Keratinocyte (primary cell): ENCODE measurements at regions not wholly inside any gene's neighbourhood (a gene's known extent, or its start where the extent isn't known, plus 50 kb on each side); places are given as distances from the start of the nearest gene placed in this dataset.

Experiments used
- DNase-seq: peaks from one replicate; pipeline ENCODE4 v3.0.0-alpha.2; 2011; ENCODE audit warnings: low read depth, missing footprints, low spot score
- FAIRE-seq: peaks from 2 replicates; lab custom pipeline; 2011; peaks lifted over from hg19 to GRCh38; lab: Jason Lieb, UNC
- H2AFZ ChIP-seq: 2 replicates; pipeline ENCODE4 v1.6.0; 2012; ENCODE audit warnings: low read length, control low read depth, inconsistent platforms; ENCODE audit not compliant: control insufficient read depth
- H3K27ac ChIP-seq: 2 replicates; pipeline ENCODE4 v1.5.1; 2011; ENCODE audit warnings: low read length; ENCODE audit not compliant: control insufficient read depth, insufficient read depth
- H3K27me3 ChIP-seq: 3 replicates; pipeline ENCODE4 v1.6.0; 2011; ENCODE audit warnings: low read length; ENCODE audit not compliant: control insufficient read depth, insufficient read depth; ENCODE audit errors: extremely low read depth
- H3K36me3 ChIP-seq, 2 experiments: 2 replicates in 1 of 2; 3 replicates in 1 of 2; pipeline ENCODE4 v1.5.1; 2011; ENCODE audit warnings: low read length in 2 of 2, mild to moderate bottlenecking in 1 of 2; ENCODE audit not compliant: control insufficient read depth in 2 of 2, insufficient read depth in 2 of 2; ENCODE audit errors: extremely low read depth in 1 of 2
- H3K4me1 ChIP-seq: 3 replicates; pipeline ENCODE4 v1.5.1; 2011; ENCODE audit warnings: low read length; ENCODE audit not compliant: control insufficient read depth, insufficient read depth; ENCODE audit errors: extremely low read depth
- H3K4me2 ChIP-seq: 3 replicates; pipeline ENCODE4 v1.6.0; 2011; ENCODE audit warnings: low read depth, low read length; ENCODE audit not compliant: control insufficient read depth, insufficient read depth; ENCODE audit errors: extremely low read depth
- H3K4me3 ChIP-seq, 3 experiments: fragments of 200-600 bp in 1 of 3; sonication (generic) in 1 of 3; 2 replicates in 2 of 3; 3 replicates in 1 of 3; pipeline ENCODE4 v1.5.1; 2011 to 2016; ENCODE audit warnings: low read length in 3 of 3, mild to moderate bottlenecking in 3 of 3, control low read depth in 2 of 3, inconsistent platforms in 1 of 3, low read depth in 1 of 3, mixed read lengths in 1 of 3, mixed run types in 1 of 3, moderate library complexity in 1 of 3; ENCODE audit not compliant: control insufficient read depth in 2 of 3, insufficient read depth in 2 of 3; ENCODE audit errors: extremely low read depth in 1 of 3
- H3K79me2 ChIP-seq: 2 replicates; pipeline ENCODE4 v1.6.0; 2012; ENCODE audit warnings: low read length; ENCODE audit not compliant: control insufficient read depth, insufficient read depth
- H3K9ac ChIP-seq: 3 replicates; pipeline ENCODE4 v1.6.0; 2011; ENCODE audit warnings: low read length; ENCODE audit not compliant: control insufficient read depth, insufficient read depth; ENCODE audit errors: extremely low read depth
- H3K9me1 ChIP-seq: 3 replicates; pipeline ENCODE4 v1.6.0; 2011; ENCODE audit warnings: low read length; ENCODE audit not compliant: control insufficient read depth, insufficient read depth; ENCODE audit errors: extremely low read depth
- H3K9me3 ChIP-seq: 2 replicates; pipeline ENCODE4 v1.5.1; 2012; ENCODE audit warnings: low read depth, low read length; ENCODE audit not compliant: control insufficient read depth
- H4K20me1 ChIP-seq: 3 replicates; pipeline ENCODE4 v1.6.0; 2011; ENCODE audit warnings: low read length; ENCODE audit not compliant: control insufficient read depth, insufficient read depth; ENCODE audit errors: extremely low read depth
- EZH2 ChIP-seq: IDR thresholded peaks from one replicate; pipeline ENCODE4 v1.6.1; 2012; ENCODE audit warnings: inconsistent platforms, mild to moderate bottlenecking, low read length, moderate library complexity
- dilution Hi-C: fragments of 300-500 bp; cut with MboI; formaldehyde crosslinking; loops from one replicate; pipeline ENCODE4 v1.7.0; 2020; ENCODE audit warnings: low sequenced_read_pairs; ENCODE audit not compliant: extremely low pct_ligation_motif_present
- TF ChIP-seq, protein P1 (sequence below), 3 experiments: IDR thresholded peaks in 1 of 3; conservative IDR thresholded peaks in 1 of 3; optimal IDR thresholded peaks in 1 of 3; 2 replicates in 2 of 3; 3 replicates in 1 of 3; pipeline versions ENCODE3 to v1.5.1; 2011; ENCODE audit warnings: low read length in 3 of 3, mild to moderate bottlenecking in 3 of 3, moderate library complexity in 2 of 3, control low read depth in 1 of 3, inconsistent platforms in 1 of 3; ENCODE audit not compliant: insufficient read depth in 2 of 3; ENCODE audit errors: extremely low read depth in 1 of 3

DNA sequence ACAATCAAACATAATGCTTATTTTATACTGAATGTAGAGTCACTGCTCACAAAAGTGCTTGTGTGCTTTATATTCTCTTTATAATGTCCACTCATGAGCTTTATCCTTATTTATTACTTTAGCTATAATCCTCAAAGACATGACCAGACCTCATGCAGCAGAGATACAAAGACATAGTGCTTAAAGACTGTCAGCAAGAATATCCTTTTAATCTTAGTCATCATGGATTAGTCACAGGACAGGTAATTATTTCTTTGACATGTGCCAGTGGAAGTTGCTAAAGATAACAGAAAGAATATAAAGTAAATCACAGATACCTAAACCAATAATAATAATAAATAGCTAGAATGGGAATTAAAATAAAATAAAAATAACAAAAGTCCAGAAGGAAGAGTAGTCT, 707.5 kb downstream of the BCL11B start:
- H3K9me3 ChIP-seq: no peaks in the 10 kb centered on the region
- TF ChIP-seq EZH2: no peak
- TF ChIP-seq, protein P1, sequence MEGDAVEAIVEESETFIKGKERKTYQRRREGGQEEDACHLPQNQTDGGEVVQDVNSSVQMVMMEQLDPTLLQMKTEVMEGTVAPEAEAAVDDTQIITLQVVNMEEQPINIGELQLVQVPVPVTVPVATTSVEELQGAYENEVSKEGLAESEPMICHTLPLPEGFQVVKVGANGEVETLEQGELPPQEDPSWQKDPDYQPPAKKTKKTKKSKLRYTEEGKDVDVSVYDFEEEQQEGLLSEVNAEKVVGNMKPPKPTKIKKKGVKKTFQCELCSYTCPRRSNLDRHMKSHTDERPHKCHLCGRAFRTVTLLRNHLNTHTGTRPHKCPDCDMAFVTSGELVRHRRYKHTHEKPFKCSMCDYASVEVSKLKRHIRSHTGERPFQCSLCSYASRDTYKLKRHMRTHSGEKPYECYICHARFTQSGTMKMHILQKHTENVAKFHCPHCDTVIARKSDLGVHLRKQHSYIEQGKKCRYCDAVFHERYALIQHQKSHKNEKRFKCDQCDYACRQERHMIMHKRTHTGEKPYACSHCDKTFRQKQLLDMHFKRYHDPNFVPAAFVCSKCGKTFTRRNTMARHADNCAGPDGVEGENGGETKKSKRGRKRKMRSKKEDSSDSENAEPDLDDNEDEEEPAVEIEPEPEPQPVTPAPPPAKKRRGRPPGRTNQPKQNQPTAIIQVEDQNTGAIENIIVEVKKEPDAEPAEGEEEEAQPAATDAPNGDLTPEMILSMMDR (optimal IDR thresholded peaks at IDR 0.05 in 1 of 3, IDR thresholded peaks at IDR 0.05 in 1 of 3, conservative IDR thresholded peaks at IDR 0.05 in 1 of 3; ENCODE audit: extremely low read depth in 1 of 3, insufficient read depth in 2 of 3, low read length in 3 of 3): no peak
- no peak overlapping the region for H2AFZ ChIP-seq
- H4K20me1 ChIP-seq: no peaks in the 10 kb centered on the region
- dilution Hi-C loops: no loop called here
- FAIRE-seq (no peak), DNase-seq (peak; percentile 26)
- H3K27ac ChIP-seq: no peak overlapping the region
- H3K4me3 ChIP-seq: no peak overlapping the region
- H3K9ac ChIP-seq: no peak overlapping the region
- H3K4me2 ChIP-seq: no peak overlapping the region
- H3K36me3 ChIP-seq: no peaks in the 10 kb centered on the region
- peaks cover 6% of the 10 kb centered on the region for H3K4me1 ChIP-seq
- H3K27me3 ChIP-seq: no peaks in the 10 kb centered on the region
- H3K9me1 ChIP-seq: no peaks in the 10 kb centered on the region
- H3K79me2 ChIP-seq: no peaks in the 10 kb centered on the region

DNA sequence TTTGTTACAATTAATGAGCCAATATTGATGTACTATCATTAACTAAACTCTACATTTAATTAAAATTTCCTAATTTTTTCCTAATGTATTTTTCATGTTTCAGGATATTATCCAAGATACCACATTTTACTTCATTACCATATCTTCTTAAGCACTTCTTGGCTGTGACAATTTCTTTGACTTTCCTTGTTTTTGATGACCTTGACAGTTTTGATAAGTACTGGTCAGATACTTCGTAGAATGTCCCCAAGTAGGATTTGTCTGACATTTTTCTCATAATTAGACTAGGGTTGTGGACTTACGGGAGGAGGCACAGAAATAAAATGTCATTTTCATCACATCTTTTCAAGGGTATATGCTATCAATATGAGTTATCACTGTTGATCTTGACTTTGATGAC, 700.9 kb downstream of the BCL11B start:
- Histone ChIP-seq H3K4me3 (no peak overlapping the region), H3K27me3 (no peaks in the 10 kb centered on the region), H3K4me1 (no peaks in the 10 kb centered on the region), H3K27ac (no peak overlapping the region), H3K79me2 (no peaks in the 10 kb centered on the region), H3K9ac (no peak overlapping the region), H3K9me1 (no peaks in the 10 kb centered on the region), H2AFZ (no peak overlapping the region), H3K4me2 (no peak overlapping the region), H3K36me3 (no peaks in the 10 kb centered on the region), H3K9me3 (no peaks in the 10 kb centered on the region), H4K20me1 (no peaks in the 10 kb centered on the region)
- FAIRE-seq (no peak), DNase-seq (no peak)
- TF ChIP-seq EZH2: no peak
- TF ChIP-seq, protein P1 (optimal IDR thresholded peaks at IDR 0.05 in 1 of 3, IDR thresholded peaks at IDR 0.05 in 1 of 3, conservative IDR thresholded peaks at IDR 0.05 in 1 of 3; ENCODE audit: extremely low read depth in 1 of 3, insufficient read depth in 2 of 3, low read length in 3 of 3): no peak
- dilution Hi-C loops: no loop called here
